Dendritic cell treated with granulocyte-macrophage colony-stimulating factor and Interleukin-4, amounts not matched to agents 40 ng/mL and 50 ng/mL, for 4 days (primary cell): ENCODE measurements at regions not wholly inside any gene's neighbourhood (a gene's known extent, or its start where the extent isn't known, plus 50 kb on each side); places are given as distances from the start of the nearest gene placed in this dataset.

Experiments
- H3K27ac Mint-ChIP-seq: one replicate; pipeline ENCODE4 v1.8.0; 2022; ENCODE audit warnings: mild to moderate bottlenecking, mixed read lengths
- H3K27me3 Mint-ChIP-seq: one replicate; pipeline ENCODE4 v1.8.0; 2022; ENCODE audit warnings: mild to moderate bottlenecking, mixed read lengths
- H3K36me3 Mint-ChIP-seq: one replicate; pipeline ENCODE4 v1.8.0; 2022; ENCODE audit warnings: low read depth, mixed read lengths
- H3K4me1 Mint-ChIP-seq: one replicate; pipeline ENCODE4 v1.8.0; 2022; ENCODE audit warnings: low read depth, mixed read lengths
- H3K4me3 Mint-ChIP-seq: one replicate; pipeline ENCODE4 v1.8.0; 2022; ENCODE audit warnings: mild to moderate bottlenecking, moderate library complexity, mixed read lengths
- H3K9me3 Mint-ChIP-seq: one replicate; pipeline ENCODE4 v1.8.0; 2022; ENCODE audit warnings: mixed read lengths
- intact Hi-C: fragments of 100-400 bp; cut with micrococcal nuclease; formaldehyde crosslinking; loops from one replicate; pipeline ENCODE4 v1.15.0; 2022

GRCh38 chr4:184575306-184575705, 73.9 kb downstream of the CASP3 start:
- H3K9me3 Mint-ChIP-seq, result peaks cover 11% of the 10 kb centered on the region
- no peaks in the 10 kb centered on the region for H3K36me3 Mint-ChIP-seq
- H3K4me3 Mint-ChIP-seq, result no peak overlapping the region
- intact Hi-C loops, result no loop called here
- H3K4me1 Mint-ChIP-seq, result peaks cover 6% of the 10 kb centered on the region
- no peak overlapping the region for H3K27ac Mint-ChIP-seq
- no peaks in the 10 kb centered on the region for H3K27me3 Mint-ChIP-seq

- Mint-ChIP-seq H3K27ac (no peak overlapping the region), H3K4me3 (no peak overlapping the region), H3K9me3 (peaks cover 6% of the 10 kb centered on the region), H3K27me3 (no peaks in the 10 kb centered on the region), H3K4me1 (peaks cover 6% of the 10 kb centered on the region), H3K36me3 (no peaks in the 10 kb centered on the region)
- intact Hi-C loops, result no loop called here
Measured at GRCh38 chr4:184574861-184575260, 74.4 kb downstream of the CASP3 start.

- H3K9me3 Mint-ChIP-seq, result no peaks in the 10 kb centered on the region
- H3K27me3 Mint-ChIP-seq, result no peaks in the 10 kb centered on the region
- intact Hi-C loops, result no loop called here
- peaks cover 6% of the 10 kb centered on the region for H3K4me1 Mint-ChIP-seq
- no peak overlapping the region for H3K4me3 Mint-ChIP-seq
- no peak overlapping the region for H3K27ac Mint-ChIP-seq
- no peaks in the 10 kb centered on the region for H3K36me3 Mint-ChIP-seq
Measured at GRCh38 chr4:184573701-184574100, 75.5 kb downstream of the CASP3 start.

DNA sequence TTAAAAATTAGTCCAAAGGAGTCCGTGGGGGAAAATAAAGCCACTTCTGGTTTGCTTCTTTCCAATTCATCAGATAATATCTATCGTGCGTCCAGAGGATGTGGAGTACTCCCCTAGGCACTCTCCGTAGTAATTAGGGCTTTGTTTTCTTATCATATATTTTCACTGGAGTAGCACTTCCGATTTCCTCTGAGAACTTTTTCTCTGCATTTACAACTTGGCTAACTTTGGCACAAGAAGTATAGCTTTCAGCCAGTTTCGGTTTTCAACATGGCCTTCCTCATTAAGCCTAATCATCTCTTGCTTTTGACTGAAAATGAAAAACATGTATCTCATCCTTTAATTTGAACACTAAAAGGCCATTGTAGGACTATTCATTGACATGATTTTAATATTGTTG, 80.5 kb downstream of the CASP3 start:
- H3K9me3 Mint-ChIP-seq, result no peaks in the 10 kb centered on the region
- no peaks in the 10 kb centered on the region for H3K27me3 Mint-ChIP-seq
- no peak overlapping the region for H3K27ac Mint-ChIP-seq
- intact Hi-C loops, result no loop called here
- no peak overlapping the region for H3K4me3 Mint-ChIP-seq
- no peaks in the 10 kb centered on the region for H3K36me3 Mint-ChIP-seq
- no peaks in the 10 kb centered on the region for H3K4me1 Mint-ChIP-seq

DNA sequence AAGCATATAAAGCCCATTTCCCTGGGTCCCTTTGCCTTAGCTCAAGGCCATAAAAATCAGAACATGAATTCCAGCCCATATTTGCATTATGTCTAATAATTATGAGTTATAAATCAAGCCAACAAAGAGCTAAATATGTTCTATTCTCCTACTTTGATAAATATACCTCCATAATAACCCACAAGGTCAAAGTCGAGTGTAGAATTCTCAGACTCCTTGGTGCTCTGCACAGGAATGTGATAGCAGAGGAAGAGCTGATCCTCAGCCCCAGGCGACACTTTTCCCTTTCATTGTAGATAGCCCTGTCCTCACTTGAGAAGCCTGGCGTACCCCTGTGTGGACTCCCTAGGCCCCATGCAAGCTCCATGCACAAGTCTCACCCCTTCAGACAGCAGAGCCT, 85.6 kb downstream of the CASP3 start:
- Mint-ChIP-seq H3K36me3 (no peaks in the 10 kb centered on the region), H3K27me3 (no peaks in the 10 kb centered on the region), H3K4me3 (no peak overlapping the region), H3K9me3 (no peaks in the 10 kb centered on the region), H3K4me1 (no peaks in the 10 kb centered on the region), H3K27ac (no peak overlapping the region)
- intact Hi-C loops, result no loop called here

DNA sequence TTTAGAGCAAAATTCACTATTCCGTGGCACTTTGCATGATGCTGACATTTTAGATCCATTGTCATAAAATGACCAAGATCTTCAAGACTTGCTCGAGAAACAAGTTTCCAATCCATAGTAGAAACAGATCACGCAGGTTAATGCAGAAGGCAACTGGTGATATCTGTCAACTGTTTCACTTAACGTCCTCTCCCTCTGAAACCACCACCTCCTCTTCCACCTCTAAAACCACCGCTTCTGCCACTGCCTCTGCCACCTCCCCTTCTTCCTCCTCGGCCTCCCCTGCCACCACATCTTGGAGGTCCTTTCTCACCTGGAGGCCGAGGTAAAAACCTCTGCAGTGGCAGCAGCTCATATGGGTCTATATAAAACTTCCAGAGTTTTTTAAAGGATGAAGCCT, 84.6 kb upstream of the IRF2 start:
- Mint-ChIP-seq H3K27ac (no peak overlapping the region), H3K4me3 (no peak overlapping the region), H3K9me3 (no peaks in the 10 kb centered on the region), H3K27me3 (no peaks in the 10 kb centered on the region), H3K4me1 (no peaks in the 10 kb centered on the region), H3K36me3 (no peaks in the 10 kb centered on the region)
- intact Hi-C loops, result no loop called here

DNA sequence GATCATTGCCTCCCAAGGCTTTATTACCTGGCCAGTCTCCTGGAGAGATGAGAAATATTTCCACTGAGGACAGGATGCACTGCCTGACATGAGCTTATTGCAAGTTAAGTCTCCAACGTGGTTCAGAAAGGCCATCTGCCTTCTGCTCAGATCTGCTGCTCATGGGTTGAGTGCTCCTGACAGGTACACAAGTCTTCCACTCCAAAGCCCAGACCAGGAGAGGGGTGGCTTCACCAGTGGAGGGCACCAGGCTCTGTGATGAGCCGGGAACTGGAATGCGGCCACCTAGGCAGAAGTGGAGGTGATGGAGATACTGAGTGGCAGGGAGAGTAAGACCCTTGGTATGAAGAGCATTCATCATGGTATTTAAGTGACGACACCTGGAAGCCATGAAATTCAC, 79.5 kb upstream of the IRF2 start:
- Mint-ChIP-seq H3K27ac (no peak overlapping the region), H3K27me3 (no peaks in the 10 kb centered on the region), H3K9me3 (no peaks in the 10 kb centered on the region), H3K36me3 (no peaks in the 10 kb centered on the region), H3K4me3 (no peak overlapping the region), H3K4me1 (peaks cover 6% of the 10 kb centered on the region)
- intact Hi-C loops, result no loop called here

- Mint-ChIP-seq H3K36me3 (no peaks in the 10 kb centered on the region), H3K4me3 (no peak overlapping the region), H3K27me3 (no peaks in the 10 kb centered on the region), H3K27ac (no peak overlapping the region), H3K9me3 (no peaks in the 10 kb centered on the region), H3K4me1 (peaks cover 24% of the 10 kb centered on the region)
- intact Hi-C loops, result no loop called here
Measured at GRCh38 chr4:184550476-184550875, 76.1 kb upstream of the IRF2 start.

DNA sequence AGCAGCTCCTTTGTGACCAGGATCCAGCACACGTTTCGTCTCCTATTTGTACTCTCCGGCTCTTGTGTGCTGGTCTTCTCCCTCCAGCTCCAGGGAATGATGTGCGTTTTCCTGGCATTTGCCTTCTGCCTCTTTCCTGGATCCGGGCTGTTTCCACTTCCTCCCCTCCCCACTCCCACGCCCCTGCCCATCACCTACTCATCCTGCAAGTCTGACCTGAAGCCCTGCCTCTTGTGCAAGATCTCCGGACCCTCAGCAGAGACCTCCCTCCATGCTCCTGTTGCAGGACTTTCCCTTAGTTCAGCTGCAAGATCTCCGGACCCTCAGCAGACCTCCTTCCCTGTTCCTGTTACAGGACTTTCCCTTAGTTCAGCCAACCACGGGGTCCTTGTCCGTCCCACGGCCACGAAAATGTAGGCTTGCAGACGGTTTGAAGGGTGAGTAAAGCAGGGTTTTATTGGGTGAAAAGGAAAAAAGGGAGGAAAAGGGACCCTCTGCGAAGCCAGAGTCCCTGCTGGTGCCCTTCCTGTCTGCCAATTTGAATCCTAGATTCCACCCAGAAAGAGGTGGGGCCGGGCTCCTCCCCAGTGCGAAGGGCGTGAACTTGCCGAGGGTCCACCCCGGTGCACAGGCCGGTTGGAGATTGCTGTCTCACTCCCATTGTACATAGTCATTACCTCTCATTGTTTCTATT, 74.4 kb upstream of the IRF2 start:
- Mint-ChIP-seq H3K4me3 (peak overlapping the region; percentile 60), H3K4me1 (peaks cover 32% of the 10 kb centered on the region), H3K27ac (peak overlapping the region; percentile 83), H3K27me3 (no peaks in the 10 kb centered on the region), H3K9me3 (no peaks in the 10 kb centered on the region), H3K36me3 (no peaks in the 10 kb centered on the region)
- intact Hi-C loops, result loop anchor here (10.0 kb wide), 2 partner anchors 66 to 196 kb away; no protein-coding TSS in a partner anchor

GRCh38 chr4:184548316-184548647, 73.9 kb upstream of the IRF2 start:
- peak overlapping the region; percentile 83 for H3K27ac Mint-ChIP-seq
- intact Hi-C loops, result loop anchor here (10.0 kb wide), 2 partner anchors 67 to 197 kb away; no protein-coding TSS in a partner anchor
- peaks cover 34% of the 10 kb centered on the region for H3K4me1 Mint-ChIP-seq
- no peaks in the 10 kb centered on the region for H3K9me3 Mint-ChIP-seq
- H3K4me3 Mint-ChIP-seq, result peak overlapping the region; percentile 60
- no peaks in the 10 kb centered on the region for H3K36me3 Mint-ChIP-seq
- no peaks in the 10 kb centered on the region for H3K27me3 Mint-ChIP-seq

GRCh38 chr4:184544788-184545409, 70.5 kb upstream of the IRF2 start:
- Mint-ChIP-seq H3K27ac (no peak overlapping the region), H3K4me1 (peaks cover 34% of the 10 kb centered on the region)

GRCh38 chr4:184541907-184542306, 67.6 kb upstream of the IRF2 start:
- H3K9me3 Mint-ChIP-seq, result no peaks in the 10 kb centered on the region
- no peaks in the 10 kb centered on the region for H3K27me3 Mint-ChIP-seq
- H3K36me3 Mint-ChIP-seq, result peaks cover 10% of the 10 kb centered on the region
- H3K27ac Mint-ChIP-seq, result no peak overlapping the region
- intact Hi-C loops, result loop anchor here (10.0 kb wide), 2 partner anchors 73 to 203 kb away; no protein-coding TSS in a partner anchor
- H3K4me1 Mint-ChIP-seq, result peaks cover 14% of the 10 kb centered on the region
- H3K4me3 Mint-ChIP-seq, result no peak overlapping the region

More at GRCh38 chr4:184544788-184545409, 70.5 kb upstream of the IRF2 start:
- intact Hi-C loops, result loop anchor here (10.0 kb wide), 2 partner anchors 70 to 200 kb away; no protein-coding TSS in a partner anchor
- no peaks in the 10 kb centered on the region for H3K27me3 Mint-ChIP-seq
- H3K9me3 Mint-ChIP-seq, result no peaks in the 10 kb centered on the region
- H3K36me3 Mint-ChIP-seq, result no peaks in the 10 kb centered on the region
- no peak overlapping the region for H3K4me3 Mint-ChIP-seq

DNA sequence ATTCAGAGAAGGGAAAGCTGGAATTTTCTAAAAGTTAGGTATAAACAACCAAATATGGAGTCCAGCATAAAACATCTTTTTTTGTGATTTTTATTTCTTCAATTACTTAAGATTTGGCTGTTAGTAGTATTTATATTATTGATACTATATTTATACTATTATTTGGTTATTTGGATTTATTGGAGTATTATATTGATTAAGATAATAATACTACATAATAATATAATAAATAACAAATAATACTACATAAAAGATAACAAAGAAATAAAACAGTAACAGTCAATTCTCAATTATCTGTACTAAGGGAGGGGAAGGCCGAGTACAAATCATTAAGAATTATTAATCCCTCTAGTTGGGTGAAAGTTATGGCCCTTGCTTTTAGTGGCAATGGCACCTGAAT, 66.0 kb upstream of the IRF2 start:
- Mint-ChIP-seq H3K27me3 (no peaks in the 10 kb centered on the region), H3K27ac (no peak overlapping the region)
- intact Hi-C loops, result loop anchor here (10.0 kb wide), 2 partner anchors 74 to 204 kb away; no protein-coding TSS in a partner anchor

GRCh38 chr4:184538023-184538599, 63.8 kb upstream of the IRF2 start:
- intact Hi-C loops, result loop anchor here (1.0 to 5.0 kb wide), 4 partner anchors 146 to 274 kb away; no protein-coding TSS in a partner anchor
- Mint-ChIP-seq H3K4me1 (peaks cover 31% of the 10 kb centered on the region), H3K9me3 (no peaks in the 10 kb centered on the region), H3K36me3 (peaks cover 12% of the 10 kb centered on the region), H3K4me3 (peak overlapping the region; percentile 92), H3K27me3 (no peaks in the 10 kb centered on the region), H3K27ac (peak overlapping the region; percentile 97)

More for the DNA sequence above, 66.0 kb upstream of the IRF2 start:
- H3K36me3 Mint-ChIP-seq, result peaks cover 12% of the 10 kb centered on the region
- no peak overlapping the region for H3K4me3 Mint-ChIP-seq
- no peaks in the 10 kb centered on the region for H3K9me3 Mint-ChIP-seq
- peaks cover 29% of the 10 kb centered on the region for H3K4me1 Mint-ChIP-seq
